ENCODE measurements at regions not wholly inside any gene's neighbourhood (a gene's known extent, or its start where the extent isn't known, plus 50 kb on each side); places are given as distances from the start of the nearest gene placed in this dataset.

GRCh38 chr6:142692942-142693341 lies 252.0 kb downstream of the HIVEP2 start:
- Histone ChIP-seq H3K36me3 (ENCODE audit: control insufficient read depth, insufficient read depth, low read length) (no peaks in the 10 kb centered on the region), H3K4me1 (ENCODE audit: control insufficient read depth, insufficient read depth, low read length, poor library complexity, severe bottlenecking) (no peaks in the 10 kb centered on the region), H3K27me3 (replicated peaks; ENCODE audit: control insufficient read depth, insufficient read depth, low read length, poor library complexity, severe bottlenecking) (no peaks in the 10 kb centered on the region), H3K4me3 (ENCODE audit: insufficient read depth, low read depth, low read length, poor library complexity, severe bottlenecking) (no peak overlapping the region), H3K27ac (ENCODE audit: insufficient read depth, low read length, poor library complexity, severe bottlenecking) (no peak overlapping the region), H3K9me3 (ENCODE audit: control insufficient read depth, low read length) (no peaks in the 10 kb centered on the region)
- peak; percentile 26 to 55 (median 39) for DNase-seq

- no peak for DNase-seq
- no peaks in the 10 kb centered on the region for H3K9me3 ChIP-seq (ENCODE audit: control insufficient read depth, low read length)
- no peaks in the 10 kb centered on the region for H3K4me1 ChIP-seq (ENCODE audit: control insufficient read depth, insufficient read depth, low read length, poor library complexity, severe bottlenecking)
- H3K36me3 ChIP-seq (ENCODE audit: control insufficient read depth, insufficient read depth, low read length): no peaks in the 10 kb centered on the region
- H3K4me3 ChIP-seq (ENCODE audit: insufficient read depth, low read depth, low read length, poor library complexity, severe bottlenecking): no peak overlapping the region
- no peak overlapping the region for H3K27ac ChIP-seq (ENCODE audit: insufficient read depth, low read length, poor library complexity, severe bottlenecking)
- H3K27me3 ChIP-seq (replicated peaks; ENCODE audit: control insufficient read depth, insufficient read depth, low read length, poor library complexity, severe bottlenecking): no peaks in the 10 kb centered on the region
Measured at GRCh38 chr6:142693441-142693840, 251.5 kb downstream of the HIVEP2 start.

GRCh38 chr6:142694054-142694453 lies 250.9 kb downstream of the HIVEP2 start:
- Histone ChIP-seq H3K4me1 (ENCODE audit: control insufficient read depth, insufficient read depth, low read length, poor library complexity, severe bottlenecking) (no peaks in the 10 kb centered on the region), H3K36me3 (ENCODE audit: control insufficient read depth, insufficient read depth, low read length) (no peaks in the 10 kb centered on the region), H3K9me3 (ENCODE audit: control insufficient read depth, low read length) (no peaks in the 10 kb centered on the region), H3K27ac (ENCODE audit: insufficient read depth, low read length, poor library complexity, severe bottlenecking) (no peak overlapping the region), H3K4me3 (ENCODE audit: insufficient read depth, low read depth, low read length, poor library complexity, severe bottlenecking) (no peak overlapping the region), H3K27me3 (replicated peaks; ENCODE audit: control insufficient read depth, insufficient read depth, low read length, poor library complexity, severe bottlenecking) (no peaks in the 10 kb centered on the region)
- no peak for DNase-seq

GRCh38 chr6:142695016-142695415 lies 250.0 kb downstream of the HIVEP2 start:
- H3K9me3 ChIP-seq (ENCODE audit: control insufficient read depth, low read length): no peaks in the 10 kb centered on the region
- no peaks in the 10 kb centered on the region for H3K4me1 ChIP-seq (ENCODE audit: control insufficient read depth, insufficient read depth, low read length, poor library complexity, severe bottlenecking)
- H3K4me3 ChIP-seq (ENCODE audit: insufficient read depth, low read depth, low read length, poor library complexity, severe bottlenecking): no peak overlapping the region
- no peaks in the 10 kb centered on the region for H3K36me3 ChIP-seq (ENCODE audit: control insufficient read depth, insufficient read depth, low read length)
- H3K27ac ChIP-seq (ENCODE audit: insufficient read depth, low read length, poor library complexity, severe bottlenecking): no peak overlapping the region
- no peak for DNase-seq
- no peaks in the 10 kb centered on the region for H3K27me3 ChIP-seq (replicated peaks; ENCODE audit: control insufficient read depth, insufficient read depth, low read length, poor library complexity, severe bottlenecking)

DNA sequence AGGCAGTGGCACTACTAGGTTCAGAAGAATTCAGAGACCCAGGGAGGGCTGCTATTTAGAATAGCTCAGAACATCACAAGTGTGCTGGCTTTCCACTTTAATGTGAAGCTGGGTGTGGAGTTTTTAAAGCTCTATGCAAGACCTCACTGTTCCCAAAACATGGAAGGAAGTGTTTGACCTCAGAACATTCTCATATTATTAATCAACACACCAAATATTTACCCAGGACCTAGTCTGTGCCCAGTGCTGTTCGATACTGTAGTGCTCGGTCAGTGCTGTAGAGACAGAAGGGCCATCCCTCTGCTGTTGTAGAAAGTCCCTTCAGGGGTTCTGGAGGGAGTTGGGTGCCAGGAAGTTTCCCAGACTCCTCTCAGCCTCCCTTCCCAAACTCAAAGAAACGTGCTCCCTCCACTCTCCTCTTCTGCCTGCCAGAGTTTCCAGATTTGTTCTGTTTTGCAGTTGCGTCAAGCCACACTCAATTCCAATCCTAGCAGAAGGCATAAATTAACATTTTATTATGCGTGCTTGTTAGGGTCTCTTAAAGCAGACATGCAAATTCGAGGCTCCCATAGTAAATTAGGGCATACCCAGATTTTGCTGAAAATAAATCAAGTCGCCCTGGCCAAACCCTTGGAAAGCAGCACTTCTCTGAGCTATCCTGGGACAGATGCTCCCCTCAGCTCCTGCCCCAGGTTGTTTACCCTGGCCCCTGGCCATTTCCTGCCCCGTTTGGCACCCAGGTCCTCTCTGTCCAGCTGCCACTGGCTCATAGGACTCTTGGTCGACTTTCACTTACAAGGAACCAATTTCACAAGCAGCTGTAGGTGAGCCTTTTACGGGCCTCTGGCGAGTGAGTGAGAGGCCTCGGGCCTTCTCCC lies 248.6 kb downstream of the HIVEP2 start:
- H3K36me3 ChIP-seq (ENCODE audit: control insufficient read depth, insufficient read depth, low read length): no peaks in the 10 kb centered on the region
- no peaks in the 10 kb centered on the region for H3K4me1 ChIP-seq (ENCODE audit: control insufficient read depth, insufficient read depth, low read length, poor library complexity, severe bottlenecking)
- no peak overlapping the region for H3K4me3 ChIP-seq (ENCODE audit: insufficient read depth, low read depth, low read length, poor library complexity, severe bottlenecking)
- DNase-seq: no peak
- no peak overlapping the region for H3K27ac ChIP-seq (ENCODE audit: insufficient read depth, low read length, poor library complexity, severe bottlenecking)
- no peaks in the 10 kb centered on the region for H3K27me3 ChIP-seq (replicated peaks; ENCODE audit: control insufficient read depth, insufficient read depth, low read length, poor library complexity, severe bottlenecking)
- H3K9me3 ChIP-seq (ENCODE audit: control insufficient read depth, low read length): no peaks in the 10 kb centered on the region

GRCh38 chr6:142697001-142697335 lies 248.0 kb downstream of the HIVEP2 start:
- Histone ChIP-seq H3K9me3 (ENCODE audit: control insufficient read depth, low read length) (no peaks in the 10 kb centered on the region), H3K36me3 (ENCODE audit: control insufficient read depth, insufficient read depth, low read length) (no peaks in the 10 kb centered on the region), H3K27me3 (replicated peaks; ENCODE audit: control insufficient read depth, insufficient read depth, low read length, poor library complexity, severe bottlenecking) (no peaks in the 10 kb centered on the region), H3K4me1 (ENCODE audit: control insufficient read depth, insufficient read depth, low read length, poor library complexity, severe bottlenecking) (no peaks in the 10 kb centered on the region), H3K4me3 (ENCODE audit: insufficient read depth, low read depth, low read length, poor library complexity, severe bottlenecking) (no peak overlapping the region), H3K27ac (ENCODE audit: insufficient read depth, low read length, poor library complexity, severe bottlenecking) (no peak overlapping the region)
- no peak for DNase-seq

GRCh38 chr6:142697922-142698321 lies 247.1 kb downstream of the HIVEP2 start:
- no peaks in the 10 kb centered on the region for H3K4me1 ChIP-seq (ENCODE audit: control insufficient read depth, insufficient read depth, low read length, poor library complexity, severe bottlenecking)

GRCh38 chr6:142698751-142699150 lies 246.2 kb downstream of the HIVEP2 start:
- no peak overlapping the region for H3K27ac ChIP-seq (ENCODE audit: insufficient read depth, low read length, poor library complexity, severe bottlenecking)
- H3K27me3 ChIP-seq (replicated peaks; ENCODE audit: control insufficient read depth, insufficient read depth, low read length, poor library complexity, severe bottlenecking): no peaks in the 10 kb centered on the region
- H3K4me1 ChIP-seq (ENCODE audit: control insufficient read depth, insufficient read depth, low read length, poor library complexity, severe bottlenecking): no peaks in the 10 kb centered on the region
- no peaks in the 10 kb centered on the region for H3K36me3 ChIP-seq (ENCODE audit: control insufficient read depth, insufficient read depth, low read length)
- H3K4me3 ChIP-seq (ENCODE audit: insufficient read depth, low read depth, low read length, poor library complexity, severe bottlenecking): no peak overlapping the region
- H3K9me3 ChIP-seq (ENCODE audit: control insufficient read depth, low read length): no peaks in the 10 kb centered on the region
- DNase-seq: no peak

More at GRCh38 chr6:142697922-142698321, 247.1 kb downstream of the HIVEP2 start:
- Histone ChIP-seq H3K9me3 (ENCODE audit: control insufficient read depth, low read length) (no peaks in the 10 kb centered on the region), H3K27ac (ENCODE audit: insufficient read depth, low read length, poor library complexity, severe bottlenecking) (no peak overlapping the region), H3K27me3 (replicated peaks; ENCODE audit: control insufficient read depth, insufficient read depth, low read length, poor library complexity, severe bottlenecking) (no peaks in the 10 kb centered on the region), H3K4me3 (ENCODE audit: insufficient read depth, low read depth, low read length, poor library complexity, severe bottlenecking) (no peak overlapping the region), H3K36me3 (ENCODE audit: control insufficient read depth, insufficient read depth, low read length) (no peaks in the 10 kb centered on the region)
- no peak for DNase-seq

DNA sequence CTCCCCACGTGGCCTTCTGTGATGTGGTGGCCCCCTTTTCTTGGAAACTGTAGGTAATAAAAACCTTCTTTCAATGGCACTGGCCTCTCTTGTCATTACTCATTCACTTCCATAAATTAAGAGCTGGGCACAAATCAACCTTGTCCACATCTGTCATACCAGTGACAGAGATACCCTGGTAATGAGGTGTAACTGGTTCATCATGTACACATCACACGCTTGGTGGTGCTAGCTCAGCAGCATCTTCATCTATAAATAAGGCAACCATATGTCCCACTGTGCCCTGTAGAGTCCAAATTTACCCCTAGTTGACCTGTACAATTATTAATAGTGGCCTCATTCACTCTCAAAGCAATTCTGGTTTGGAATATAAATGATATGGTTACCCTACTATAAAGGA lies 245.6 kb downstream of the HIVEP2 start:
- Histone ChIP-seq H3K27ac (ENCODE audit: insufficient read depth, low read length, poor library complexity, severe bottlenecking) (no peak overlapping the region), H3K4me1 (ENCODE audit: control insufficient read depth, insufficient read depth, low read length, poor library complexity, severe bottlenecking) (no peaks in the 10 kb centered on the region), H3K27me3 (replicated peaks; ENCODE audit: control insufficient read depth, insufficient read depth, low read length, poor library complexity, severe bottlenecking) (no peaks in the 10 kb centered on the region), H3K4me3 (ENCODE audit: insufficient read depth, low read depth, low read length, poor library complexity, severe bottlenecking) (no peak overlapping the region), H3K36me3 (ENCODE audit: control insufficient read depth, insufficient read depth, low read length) (no peaks in the 10 kb centered on the region), H3K9me3 (ENCODE audit: control insufficient read depth, low read length) (no peaks in the 10 kb centered on the region)
- no peak for DNase-seq

- DNase-seq: no peak
- Histone ChIP-seq H3K4me3 (ENCODE audit: insufficient read depth, low read depth, low read length, poor library complexity, severe bottlenecking) (no peak overlapping the region), H3K4me1 (ENCODE audit: control insufficient read depth, insufficient read depth, low read length, poor library complexity, severe bottlenecking) (no peaks in the 10 kb centered on the region), H3K9me3 (ENCODE audit: control insufficient read depth, low read length) (no peaks in the 10 kb centered on the region), H3K27ac (ENCODE audit: insufficient read depth, low read length, poor library complexity, severe bottlenecking) (no peak overlapping the region), H3K27me3 (replicated peaks; ENCODE audit: control insufficient read depth, insufficient read depth, low read length, poor library complexity, severe bottlenecking) (no peaks in the 10 kb centered on the region), H3K36me3 (ENCODE audit: control insufficient read depth, insufficient read depth, low read length) (no peaks in the 10 kb centered on the region)
Measured at GRCh38 chr6:142700032-142700431, 244.9 kb downstream of the HIVEP2 start.

Data from effector memory CD4-positive, alpha-beta T cell (primary cell).